Endothelial cell of umbilical vein (primary cell): ENCODE measurements at regions not wholly inside any gene's neighbourhood (a gene's known extent, or its start where the extent isn't known, plus 50 kb on each side); places are given as distances from the start of the nearest gene placed in this dataset.

Experiments used
- BruUV-seq: library from RNA; stranded (reverse); fragments of 400-500 nt; replicated peaks from 2 replicates; lab custom pipeline; 2021; lab: Mats Ljungman, UMichigan
- CTCF ChIA-PET: fragments of 300-600, 350-600 bp; sonication (Branson Sonifier 250); formaldehyde crosslinking; loops from one replicate; lab custom pipeline; 2021; ENCODE audit warnings: antibody characterized with exemption, inconsistent platforms; lab: Charles Lee
- POLR2A ChIA-PET: fragments of 300-600, 350-600 bp; sonication (Branson Sonifier 250); formaldehyde crosslinking; loops from one replicate; lab custom pipeline; 2021; ENCODE audit warnings: antibody characterized with exemption, inconsistent platforms; lab: Charles Lee
- DNase-seq: peaks from one replicate; pipeline ENCODE4 v3.0.0-alpha.2; 2011; ENCODE audit warnings: low read depth, low spot score
- FAIRE-seq: peaks from 2 replicates; lab custom pipeline; 2011; peaks lifted over from hg19 to GRCh38; lab: Jason Lieb, UNC
- H2AFZ ChIP-seq: 2 replicates; pipeline ENCODE4 v1.6.0; 2012; ENCODE audit warnings: low read depth, low read length, control low read depth, inconsistent platforms
- H3K27ac ChIP-seq: 2 replicates; pipeline ENCODE4 v1.5.1; 2011; ENCODE audit warnings: low read depth, mild to moderate bottlenecking, control low read depth, low read length, moderate library complexity; ENCODE audit not compliant: insufficient read depth
- H3K27me3 ChIP-seq, 2 experiments: 2 replicates each; pipeline versions ENCODE4 v1.6.0 to v1.6.1; 2011; ENCODE audit warnings: low read length in 2 of 2, mixed read lengths in 1 of 2; ENCODE audit not compliant: control insufficient read depth in 2 of 2, insufficient read depth in 2 of 2
- H3K36me3 ChIP-seq, 2 experiments: 2 replicates in 1 of 2; 3 replicates in 1 of 2; pipeline ENCODE4 v1.5.1; 2011; ENCODE audit warnings: low read length in 2 of 2, mild to moderate bottlenecking in 1 of 2, moderate library complexity in 1 of 2; ENCODE audit not compliant: control insufficient read depth in 2 of 2, insufficient read depth in 2 of 2; ENCODE audit errors: extremely low read depth in 1 of 2
- H3K4me1 ChIP-seq: 3 replicates; pipeline ENCODE4 v1.5.1; 2011; ENCODE audit warnings: mild to moderate bottlenecking, low read length; ENCODE audit not compliant: control insufficient read depth, insufficient read depth; ENCODE audit errors: extremely low read depth
- H3K4me2 ChIP-seq: 2 replicates; pipeline ENCODE4 v1.6.1; 2011; ENCODE audit warnings: low read length, control low read depth, mixed read lengths; ENCODE audit not compliant: insufficient read depth
- H3K4me3 ChIP-seq, 3 experiments: fragments of 200-600 bp in 1 of 3; sonication (generic), shearing (Covaris generic) in 1 of 3; replicated peaks in 1 of 3; 2 replicates each; pipeline ENCODE4 v1.5.1; 2011 to 2016; ENCODE audit warnings: control low read depth in 3 of 3, low read length in 3 of 3, mild to moderate bottlenecking in 2 of 3, inconsistent platforms in 1 of 3, low read depth in 1 of 3, moderate library complexity in 1 of 3; ENCODE audit not compliant: insufficient read depth in 1 of 3
- H3K79me2 ChIP-seq: 2 replicates; pipeline ENCODE4 v1.6.0; 2012; ENCODE audit warnings: low read length, inconsistent platforms; ENCODE audit not compliant: control insufficient read depth, insufficient read depth
- H3K9ac ChIP-seq: replicated peaks from 2 replicates; pipeline ENCODE3; 2011; ENCODE audit warnings: low read length, control low read depth; ENCODE audit not compliant: insufficient read depth; ENCODE audit errors: extremely low read depth
- H3K9me1 ChIP-seq: replicated peaks from 3 replicates; pipeline ENCODE4 v1.6.0; 2011; ENCODE audit warnings: mild to moderate bottlenecking, low read length; ENCODE audit not compliant: control insufficient read depth, insufficient read depth; ENCODE audit errors: extremely low read depth
- H3K9me3 ChIP-seq: replicated peaks from 2 replicates; pipeline ENCODE4 v1.5.1; 2012; ENCODE audit warnings: low read length, inconsistent platforms; ENCODE audit not compliant: control insufficient read depth, insufficient read depth
- H4K20me1 ChIP-seq: replicated peaks from 2 replicates; pipeline ENCODE3; 2011; ENCODE audit warnings: mild to moderate bottlenecking, low read length; ENCODE audit not compliant: control insufficient read depth, insufficient read depth; ENCODE audit errors: extremely low read depth
- EZH2 ChIP-seq: IDR thresholded peaks from 2 replicates; pipeline ENCODE4 v1.6.1; 2012; ENCODE audit warnings: borderline replicate concordance, low read depth, mild to moderate bottlenecking, moderate library complexity, low read length, inconsistent platforms; ENCODE audit not compliant: severe bottlenecking
- FOS ChIP-seq: IDR thresholded peaks from 2 replicates; pipeline ENCODE4 v1.6.1; 2011; ENCODE audit warnings: mild to moderate bottlenecking, low read length, moderate library complexity, borderline replicate concordance; ENCODE audit not compliant: insufficient read depth
- GATA2 ChIP-seq: IDR thresholded peaks from 2 replicates; pipeline ENCODE4 v1.7.0; 2011; ENCODE audit warnings: low read depth, mild to moderate bottlenecking, moderate library complexity, mixed read lengths, low read length; ENCODE audit not compliant: insufficient read length, insufficient read depth
- JUN ChIP-seq: IDR thresholded peaks from 2 replicates; pipeline ENCODE4 v1.6.1; 2011; ENCODE audit warnings: borderline replicate concordance, low read depth; ENCODE audit not compliant: insufficient read length, insufficient read depth
- MYC ChIP-seq: IDR thresholded peaks from one replicate; pipeline ENCODE4 v1.6.1; 2011; ENCODE audit warnings: mild to moderate bottlenecking, low read depth, low read length
- POLR2A ChIP-seq: IDR thresholded peaks from 2 replicates; pipeline ENCODE4 v1.6.1; 2012; ENCODE audit warnings: low read depth, mild to moderate bottlenecking, control low read depth, low read length
- POLR2AphosphoS5 ChIP-seq: IDR thresholded peaks from 2 replicates; pipeline ENCODE4 v1.6.1; 2012; ENCODE audit warnings: low read depth, mild to moderate bottlenecking, control low read depth, low read length, moderate library complexity; ENCODE audit not compliant: insufficient read depth
- dilution Hi-C: fragments of 300-500 bp; cut with MboI; formaldehyde crosslinking; loops from one replicate; pipeline ENCODE4 v1.15.0; 2019; ENCODE audit warnings: low sequenced_read_pairs; ENCODE audit not compliant: extremely low pct_ligation_motif_present
- intact Hi-C: fragments of 100-400 bp; cut with micrococcal nuclease; formaldehyde crosslinking; loops from one replicate; pipeline ENCODE4 v1.10.0; 2022
- TF ChIP-seq, protein P1 (sequence below), 2 donors: IDR thresholded peaks; 1 replicate in 1 of 2; 2 replicates in 1 of 2; pipeline ENCODE4 v1.5.1; 2011; ENCODE audit warnings: low read length in 2 of 2, mild to moderate bottlenecking in 2 of 2, moderate library complexity in 2 of 2, control low read depth in 1 of 2, inconsistent platforms in 1 of 2, low read depth in 1 of 2; ENCODE audit not compliant: insufficient read depth in 1 of 2; ENCODE audit errors: extremely low read depth in 1 of 2
- TF ChIP-seq, protein P2 (sequence below): IDR thresholded peaks from 2 replicates; pipeline ENCODE4 v1.6.1; 2011; ENCODE audit not compliant: insufficient read depth, insufficient read length

DNA sequence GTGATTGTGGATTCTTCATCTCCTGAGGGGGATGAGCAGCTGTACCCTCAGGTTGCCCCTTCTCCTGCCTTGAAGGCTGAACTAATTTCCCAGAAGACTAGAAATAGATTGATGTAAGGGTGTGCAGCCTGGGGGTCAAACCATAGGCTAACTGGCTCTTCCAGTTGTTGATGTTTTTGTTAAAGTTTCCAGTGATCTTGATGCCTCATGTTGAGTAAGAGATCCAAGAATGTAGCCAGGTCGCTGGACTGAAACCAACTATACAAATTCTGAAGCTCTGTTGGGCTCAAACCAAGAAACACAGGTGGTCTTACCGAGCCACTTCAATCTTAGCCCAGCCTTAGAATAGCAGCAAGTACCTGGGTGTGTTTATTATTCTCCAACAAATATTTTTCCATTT is 391.8 kb downstream of the KLF5 start:
- Histone ChIP-seq H3K27me3 (no peaks in the 10 kb centered on the region), H3K36me3 (no peaks in the 10 kb centered on the region), H3K9me3 (no peaks in the 10 kb centered on the region), H3K4me1 (no peaks in the 10 kb centered on the region), H3K4me3 (no peak overlapping the region), H3K79me2 (no peaks in the 10 kb centered on the region), H3K4me2 (no peak overlapping the region), H4K20me1 (no peaks in the 10 kb centered on the region), H3K27ac (no peak overlapping the region), H3K9me1 (no peaks in the 10 kb centered on the region), H2AFZ (no peak overlapping the region), H3K9ac (no peak overlapping the region)
- dilution Hi-C loops = no loop called here
- CTCF ChIA-PET = interaction anchor here (1.5 kb wide), 1 partner anchor 8 kb away, joined by 3 read pairs; no protein-coding TSS in a partner anchor
- FAIRE-seq (no peak), DNase-seq (no peak)
- intact Hi-C loops = no loop called here
- BruUV-seq = no TSS peak
- POLR2A ChIA-PET = no interaction called here
- TF ChIP-seq, protein P1, sequence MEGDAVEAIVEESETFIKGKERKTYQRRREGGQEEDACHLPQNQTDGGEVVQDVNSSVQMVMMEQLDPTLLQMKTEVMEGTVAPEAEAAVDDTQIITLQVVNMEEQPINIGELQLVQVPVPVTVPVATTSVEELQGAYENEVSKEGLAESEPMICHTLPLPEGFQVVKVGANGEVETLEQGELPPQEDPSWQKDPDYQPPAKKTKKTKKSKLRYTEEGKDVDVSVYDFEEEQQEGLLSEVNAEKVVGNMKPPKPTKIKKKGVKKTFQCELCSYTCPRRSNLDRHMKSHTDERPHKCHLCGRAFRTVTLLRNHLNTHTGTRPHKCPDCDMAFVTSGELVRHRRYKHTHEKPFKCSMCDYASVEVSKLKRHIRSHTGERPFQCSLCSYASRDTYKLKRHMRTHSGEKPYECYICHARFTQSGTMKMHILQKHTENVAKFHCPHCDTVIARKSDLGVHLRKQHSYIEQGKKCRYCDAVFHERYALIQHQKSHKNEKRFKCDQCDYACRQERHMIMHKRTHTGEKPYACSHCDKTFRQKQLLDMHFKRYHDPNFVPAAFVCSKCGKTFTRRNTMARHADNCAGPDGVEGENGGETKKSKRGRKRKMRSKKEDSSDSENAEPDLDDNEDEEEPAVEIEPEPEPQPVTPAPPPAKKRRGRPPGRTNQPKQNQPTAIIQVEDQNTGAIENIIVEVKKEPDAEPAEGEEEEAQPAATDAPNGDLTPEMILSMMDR (IDR thresholded peaks at IDR 0.05; ENCODE audit: extremely low read depth in 1 of 2, insufficient read depth in 1 of 2, low read depth in 1 of 2, low read length in 2 of 2) = no peak
- TF ChIP-seq, protein P2, sequence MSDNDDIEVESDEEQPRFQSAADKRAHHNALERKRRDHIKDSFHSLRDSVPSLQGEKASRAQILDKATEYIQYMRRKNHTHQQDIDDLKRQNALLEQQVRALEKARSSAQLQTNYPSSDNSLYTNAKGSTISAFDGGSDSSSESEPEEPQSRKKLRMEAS = no peak
- TF ChIP-seq EZH2 (no peak), POLR2A (no peak)

DNA sequence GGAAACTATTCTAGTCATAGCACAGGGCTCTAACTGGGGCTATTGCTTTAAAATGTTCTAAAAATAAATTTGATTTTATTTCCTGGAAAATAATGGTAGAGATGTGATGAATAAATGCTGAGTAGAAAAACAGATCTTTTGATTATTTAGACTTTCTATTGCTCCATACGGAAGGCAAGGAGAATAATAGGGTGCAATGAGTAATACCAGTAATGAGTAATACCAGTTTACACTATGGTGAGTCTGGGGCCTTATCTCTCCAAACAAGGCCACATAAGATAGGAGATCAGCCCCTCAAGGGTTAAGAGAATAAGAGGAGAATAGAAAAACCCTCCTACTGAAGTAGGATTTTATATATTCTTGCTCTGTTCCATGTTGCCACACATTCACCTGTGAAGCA is 390.4 kb downstream of the KLF5 start:
- Histone ChIP-seq H3K27ac (no peak overlapping the region), H2AFZ (no peak overlapping the region), H4K20me1 (no peaks in the 10 kb centered on the region), H3K4me1 (no peaks in the 10 kb centered on the region), H3K9me1 (no peaks in the 10 kb centered on the region), H3K36me3 (no peaks in the 10 kb centered on the region), H3K9ac (no peak overlapping the region), H3K4me3 (no peak overlapping the region), H3K27me3 (no peaks in the 10 kb centered on the region), H3K4me2 (no peak overlapping the region), H3K9me3 (no peaks in the 10 kb centered on the region), H3K79me2 (no peaks in the 10 kb centered on the region)
- ChIA-PET CTCF (no interaction called here), POLR2A (no interaction called here)
- no peak for TF ChIP-seq POLR2AphosphoS5
- TF ChIP-seq, protein P1 (IDR thresholded peaks at IDR 0.05; ENCODE audit: extremely low read depth in 1 of 2, insufficient read depth in 1 of 2, low read depth in 1 of 2, low read length in 2 of 2) = no peak
- no peak for TF ChIP-seq MYC
- no peak for TF ChIP-seq EZH2
- no peak for TF ChIP-seq GATA2
- TF ChIP-seq JUN = no peak
- no peak for TF ChIP-seq POLR2A
- TF ChIP-seq, protein P2 = no peak
- TF ChIP-seq FOS = no peak
- intact Hi-C loops = no loop called here
- DNase-seq (no peak), FAIRE-seq (no peak)
- dilution Hi-C loops = no loop called here
- BruUV-seq = no TSS peak
